T-helper 2 cell (primary cell): ENCODE measurements at regions not wholly inside any gene's neighbourhood (a gene's known extent, or its start where the extent isn't known, plus 50 kb on each side); places are given as distances from the start of the nearest gene placed in this dataset.
"Not testable (repeated sequence)": the region's sequence is repeated elsewhere in the genome, so short reads cannot be mapped to it uniquely, and the experiment has no call there.

Experiments
- DNase-seq, 5 experiments: peaks; one replicate each; pipeline versions ENCODE4 v3.0.0 to v3.0.0-alpha.2; 2012 to 2022

DNA sequence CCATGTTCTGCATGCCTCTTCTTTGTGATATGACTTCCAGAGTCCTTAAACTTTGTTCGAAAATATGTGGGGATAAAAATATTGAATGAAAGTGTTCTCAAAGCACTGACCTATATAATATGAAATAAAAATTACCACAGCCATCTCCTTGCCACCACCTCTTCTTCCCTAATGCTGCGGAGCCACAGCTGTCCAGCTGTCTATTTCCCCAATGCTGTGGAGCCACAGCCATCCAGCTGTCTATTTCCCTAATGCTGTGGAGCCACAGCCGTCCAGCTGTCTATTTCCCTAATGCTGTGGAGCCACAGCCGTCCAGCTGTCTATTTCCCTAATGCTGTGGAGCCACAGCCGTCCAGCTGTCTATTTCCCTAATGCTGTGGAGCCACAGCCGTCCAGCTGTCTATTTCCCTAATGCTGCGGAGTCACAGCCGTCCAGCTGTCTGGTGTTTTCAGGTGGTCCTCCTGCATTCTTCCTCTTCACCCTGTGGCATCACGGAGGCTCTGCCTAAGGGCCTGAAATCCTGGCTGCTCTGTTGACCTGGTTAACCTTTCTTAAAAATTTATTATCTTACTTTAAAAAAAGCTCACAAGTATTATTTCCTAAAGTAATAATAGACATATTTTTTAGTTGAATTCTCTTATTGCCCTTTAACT, 266.1 kb upstream of the MEX3C start:
- no peak for DNase-seq

DNA sequence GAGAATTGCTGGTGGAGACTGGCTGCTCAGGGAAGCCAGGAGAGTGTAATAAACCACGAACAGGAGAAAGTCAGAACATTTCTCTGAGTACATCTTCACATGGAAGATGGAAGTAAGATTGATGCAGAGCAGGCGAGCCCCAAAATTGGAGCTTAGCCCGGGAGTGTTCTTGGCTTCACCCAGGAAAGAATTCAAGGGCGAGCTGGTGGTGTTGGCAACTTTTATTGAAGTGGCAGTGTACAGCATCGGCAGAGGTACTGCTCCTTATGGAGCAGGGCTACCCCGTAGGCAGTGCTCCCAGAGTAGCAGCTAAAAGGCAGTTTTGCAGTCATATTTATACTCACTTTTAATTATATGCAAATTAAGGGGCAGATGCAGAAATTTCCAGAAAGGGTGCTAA, 281.4 kb upstream of the MEX3C start:
- no peak for DNase-seq

DNA sequence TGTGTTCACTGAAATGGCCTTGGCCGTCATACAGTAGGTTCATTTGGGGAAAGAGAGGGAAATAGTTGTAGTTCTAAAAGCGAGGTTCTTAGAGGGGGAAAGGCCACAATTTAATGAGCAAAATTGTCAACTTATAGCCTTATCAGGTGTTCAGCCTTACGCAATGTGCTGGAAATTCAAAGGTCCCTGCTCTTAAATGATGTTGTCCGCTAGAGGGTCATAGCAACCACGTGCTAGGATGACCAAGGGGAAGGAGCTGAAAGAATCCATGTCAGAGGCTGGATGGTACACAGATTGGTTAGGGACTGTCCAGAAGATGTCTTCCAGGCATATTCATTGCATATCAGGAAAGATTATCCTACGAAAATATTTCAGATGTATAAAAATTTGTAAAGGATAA, 282.3 kb upstream of the MEX3C start:
- DNase-seq, result no peak

DNA sequence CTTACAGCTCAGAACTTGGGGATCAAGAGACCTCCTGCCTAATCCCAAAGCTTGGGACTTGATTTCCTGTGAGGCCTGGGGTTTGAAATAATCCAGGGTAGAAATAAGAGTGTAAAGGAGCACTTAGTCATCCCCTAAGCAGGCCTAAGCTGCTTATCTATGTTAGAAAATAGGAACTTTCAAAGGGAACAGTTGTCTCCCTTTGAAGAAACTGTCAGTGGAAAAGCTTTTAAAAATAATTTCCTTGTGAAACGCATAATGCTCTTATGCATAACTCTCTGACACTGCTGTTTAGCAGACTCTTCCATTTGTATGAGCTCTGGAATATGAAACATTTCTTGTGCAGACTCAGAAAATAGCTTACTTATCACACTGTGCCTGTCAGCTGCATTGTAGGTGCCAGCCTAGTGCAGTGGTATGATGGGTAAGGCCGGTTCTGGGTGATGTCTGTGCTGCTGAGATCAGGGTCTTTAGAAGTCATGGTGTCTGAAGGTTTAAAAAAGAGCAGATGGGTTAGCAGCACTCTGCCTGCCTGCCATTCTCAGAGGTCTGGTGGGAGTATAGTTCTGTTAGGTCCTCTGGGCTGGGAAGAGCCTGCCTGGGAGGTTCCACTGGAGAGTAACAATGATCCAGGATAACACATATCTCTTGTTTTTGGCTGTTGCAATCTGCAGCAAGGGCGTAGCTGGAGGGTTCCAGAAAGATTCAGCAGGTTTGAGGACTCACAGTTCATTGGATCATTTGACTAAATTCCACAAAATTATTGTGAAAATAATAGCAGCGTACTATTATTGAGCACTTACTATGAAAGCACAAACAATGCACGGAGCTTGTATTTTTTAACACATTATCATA, 283.2 kb upstream of the MEX3C start:
- DNase-seq, result no peak

DNA sequence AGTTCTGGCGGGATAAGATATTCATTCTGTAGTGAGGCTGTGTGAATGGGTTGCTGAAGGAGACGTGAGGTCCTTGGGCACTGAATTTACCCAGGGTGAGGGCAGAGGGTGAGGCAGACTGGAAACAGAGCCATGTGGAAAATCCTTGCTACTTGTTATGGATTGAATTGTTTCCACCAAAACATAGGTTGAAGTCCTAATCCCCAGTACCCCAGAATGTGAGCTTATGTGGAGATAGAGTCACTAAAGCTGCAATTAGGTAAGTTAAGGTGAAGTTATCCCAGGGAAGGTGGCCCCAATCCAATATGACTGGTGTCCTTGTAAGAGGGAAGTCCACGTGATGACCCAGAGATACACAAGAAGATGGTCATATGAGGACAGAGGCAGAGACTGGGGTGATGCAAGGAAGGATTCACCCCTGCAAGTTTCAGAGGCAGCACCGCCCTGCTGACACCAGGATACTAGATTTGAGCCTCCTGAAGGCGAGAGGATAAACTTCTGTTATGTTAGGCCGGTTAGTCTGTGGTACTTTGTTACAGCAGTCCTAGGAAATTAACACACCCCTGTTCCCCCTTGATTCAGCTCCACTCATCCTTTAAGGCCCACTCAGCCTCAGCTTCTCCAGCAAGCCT, 289.4 kb upstream of the MEX3C start:
- DNase-seq, result no peak

DNA sequence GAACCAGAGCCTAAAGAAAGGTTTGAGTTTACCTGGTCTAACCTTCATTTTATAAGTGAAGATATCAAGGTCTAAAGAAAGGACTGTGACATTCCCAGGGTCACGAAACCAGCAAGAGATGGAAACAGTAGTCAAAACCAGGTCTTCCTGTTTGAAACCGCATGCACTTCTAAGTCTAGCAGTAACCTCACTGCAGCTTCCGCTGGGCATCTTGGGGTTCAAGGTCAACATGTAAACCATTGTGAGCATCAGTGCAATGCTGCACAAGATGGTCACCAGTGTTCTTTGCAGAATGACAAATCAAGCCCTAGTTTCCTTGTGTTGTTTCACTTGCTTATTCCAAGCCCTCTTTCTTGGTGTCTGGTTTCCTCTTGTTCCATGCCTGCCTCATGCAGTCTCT, 292.9 kb upstream of the MEX3C start:
- DNase-seq, result no peak

DNA sequence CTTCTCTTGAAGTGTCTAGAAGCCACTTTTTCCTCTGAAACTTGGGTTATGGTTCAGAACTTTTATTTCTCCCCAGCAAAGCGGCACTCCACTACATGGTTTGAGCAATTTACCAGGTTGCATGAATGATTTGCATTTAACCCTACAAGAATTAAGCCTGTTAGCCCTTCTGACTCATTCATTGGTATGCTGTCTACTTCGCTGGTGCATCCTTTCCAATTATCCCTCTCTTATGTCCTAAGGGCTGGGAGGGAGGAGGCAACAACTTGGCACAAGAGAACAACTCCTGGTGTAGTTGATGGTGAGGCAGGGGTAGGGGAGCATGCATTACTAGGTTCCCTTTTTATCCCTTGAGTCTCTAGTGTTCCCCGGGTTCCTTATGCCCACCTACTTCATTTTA, 293.4 kb upstream of the MEX3C start:
- DNase-seq, result no peak

DNA sequence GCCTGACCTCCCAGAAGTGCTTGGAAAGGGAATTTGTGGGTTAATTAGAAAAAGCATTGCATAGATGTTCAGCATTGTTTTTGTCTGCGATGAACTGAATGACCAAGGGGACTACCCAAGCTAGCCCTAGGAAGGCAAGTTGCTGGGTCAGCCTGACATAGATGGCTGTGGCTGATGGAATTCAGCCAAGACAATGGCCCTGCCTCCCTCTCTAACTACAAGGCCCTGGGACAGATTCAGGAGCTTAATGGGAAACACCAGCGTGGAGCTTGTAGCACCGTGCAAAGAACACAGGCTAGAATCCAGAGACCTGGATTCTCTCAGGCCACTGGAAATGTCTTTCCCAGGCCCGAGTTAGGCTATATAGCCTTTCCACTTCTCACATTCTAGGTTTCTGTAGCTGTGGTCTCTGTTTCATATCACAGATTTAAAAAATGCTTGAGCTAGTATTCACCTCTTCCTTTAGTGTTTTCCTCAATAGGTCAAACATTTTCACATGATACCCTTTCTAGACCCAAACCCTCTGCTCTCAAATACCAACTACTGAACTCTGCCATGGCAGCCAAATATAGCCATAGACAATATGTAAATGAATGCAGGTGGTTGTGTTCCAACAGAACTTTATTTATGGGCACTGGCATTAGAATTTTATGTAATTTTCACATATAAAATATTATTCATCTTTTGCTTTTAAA, 294.3 kb upstream of the MEX3C start:
- DNase-seq, result no peak

DNA sequence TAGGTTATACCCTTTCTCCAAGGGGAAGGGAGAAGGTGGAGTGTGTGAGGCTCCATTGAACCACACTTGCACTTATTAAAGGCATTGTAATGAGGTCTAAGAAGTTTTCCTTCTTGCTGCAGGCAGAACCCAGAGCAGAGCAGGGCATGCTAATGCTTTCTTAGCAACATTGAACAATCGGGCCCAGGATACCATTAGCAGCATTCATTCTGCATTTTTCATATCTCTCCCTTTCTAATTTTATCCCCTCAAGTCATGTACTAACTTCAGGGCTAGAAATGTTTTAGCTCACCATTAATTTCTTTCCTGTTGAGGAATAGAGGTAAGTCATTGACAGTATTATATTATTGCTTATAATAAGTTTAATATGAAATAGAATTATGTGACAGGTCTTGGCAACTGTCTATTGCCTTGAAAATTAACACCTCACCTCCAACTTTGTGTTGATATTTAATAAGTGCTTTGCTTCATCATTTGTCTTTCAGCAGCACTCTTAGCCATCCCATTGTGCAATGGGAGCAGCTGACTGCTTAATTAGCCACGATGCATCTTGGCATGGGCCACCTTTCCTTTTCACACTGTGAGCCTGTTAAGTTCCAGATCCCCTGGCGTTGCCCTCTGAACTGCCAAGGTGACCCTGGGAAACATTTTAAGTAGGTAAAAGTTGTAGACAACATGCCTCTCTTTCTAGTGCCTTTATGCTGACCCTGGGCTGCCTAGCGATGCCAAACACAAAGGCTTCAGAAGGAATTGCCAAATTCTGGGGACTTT, 300.8 kb upstream of the MEX3C start:
- DNase-seq, result no peak

DNA sequence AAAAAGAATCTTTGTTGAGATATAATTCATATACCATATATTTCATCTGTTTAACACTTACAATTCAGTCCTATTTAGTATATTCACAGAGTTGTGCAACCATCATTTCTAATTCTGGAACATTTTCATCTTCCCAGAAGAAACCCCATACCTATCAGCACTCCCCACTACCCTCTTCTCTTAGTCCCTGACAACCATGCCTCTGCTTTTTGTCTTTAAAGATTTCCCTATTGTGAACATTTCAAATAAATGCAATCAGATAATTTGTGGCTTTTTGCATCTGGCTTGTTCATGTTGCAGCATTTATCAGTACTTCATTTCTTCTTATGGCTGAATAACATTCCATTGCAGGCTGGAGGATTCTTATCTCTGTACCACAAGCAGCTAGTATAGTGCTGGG, 305.9 kb upstream of the MEX3C start:
- DNase-seq, result no peak

DNA sequence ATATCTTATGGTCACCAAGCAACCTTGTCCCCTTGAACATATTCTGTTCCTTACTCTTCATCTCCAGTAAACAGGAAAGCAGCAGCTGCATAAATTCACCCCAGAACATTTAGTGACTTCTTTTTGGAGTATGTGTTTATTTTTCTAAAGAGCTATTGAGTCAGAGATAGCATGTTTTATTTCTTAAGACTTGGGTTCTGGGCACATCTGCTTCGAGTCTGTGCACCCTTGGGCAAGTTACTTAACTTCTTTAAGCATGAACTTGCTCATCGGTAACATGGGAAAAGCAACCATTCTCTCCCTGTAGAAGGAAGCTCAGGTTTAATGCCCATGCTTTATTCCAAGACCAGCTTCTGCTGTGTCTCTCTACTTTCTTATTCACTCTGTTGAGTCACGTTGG, 309.3 kb upstream of the MEX3C start:
- DNase-seq, result no peak

DNA sequence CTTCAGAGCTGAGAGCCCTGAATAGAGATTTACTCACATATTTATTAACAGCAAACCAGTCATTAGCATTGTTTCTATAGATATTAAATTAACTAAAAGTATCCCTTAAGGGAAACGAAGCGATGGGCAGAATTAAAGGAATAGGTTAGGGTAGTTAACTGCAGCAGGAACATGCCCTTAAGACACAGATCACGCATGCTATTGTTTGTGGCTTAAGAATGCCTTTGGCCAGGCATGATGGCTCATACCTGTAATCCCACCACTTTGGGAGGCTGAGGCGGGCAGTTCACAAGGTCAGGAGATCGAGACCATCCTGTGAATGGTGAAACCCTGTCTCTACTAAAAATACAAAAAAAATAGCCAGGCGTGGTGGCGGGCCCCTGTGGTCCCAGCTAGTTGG, 310.9 kb upstream of the MEX3C start:
- DNase-seq, result not testable (repeated sequence)

DNA sequence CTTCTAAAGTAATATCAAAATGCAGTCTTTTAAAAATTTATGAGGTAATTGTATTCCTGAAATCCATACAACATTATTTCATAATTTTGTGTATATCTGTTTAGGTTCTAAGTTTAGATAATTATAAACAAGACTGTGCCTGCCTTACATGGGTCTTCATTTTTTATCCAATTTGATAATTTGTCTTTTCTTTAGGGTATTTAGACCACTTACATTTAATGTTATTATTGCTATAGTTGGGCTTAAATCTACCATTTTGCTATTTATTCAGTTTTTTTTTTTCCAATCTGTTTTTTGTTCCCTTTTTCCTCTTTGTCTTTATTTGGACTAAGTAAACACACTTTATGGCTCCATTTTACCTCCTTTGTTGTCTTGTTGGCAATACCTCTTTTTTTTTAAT, 312.5 kb upstream of the MEX3C start:
- DNase-seq, result no peak

DNA sequence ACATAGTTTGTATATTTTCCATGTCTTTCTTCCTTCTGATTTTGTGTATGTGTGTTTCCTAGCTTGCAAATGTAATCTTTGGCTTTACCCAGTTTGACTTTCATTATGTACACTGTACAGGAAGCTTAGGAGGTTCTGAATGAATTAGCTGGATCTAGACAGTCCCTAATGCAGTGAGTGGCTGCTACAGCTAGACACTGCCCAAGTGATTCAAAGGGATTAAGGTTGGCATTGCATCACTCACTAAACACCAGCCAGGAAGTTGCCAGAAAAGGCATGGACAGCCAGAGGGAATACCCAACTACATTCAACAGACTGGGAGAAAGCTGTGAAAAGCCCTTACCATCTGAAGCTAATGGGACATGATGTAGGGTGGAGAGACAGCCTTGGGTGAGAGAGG, 316.0 kb upstream of the MEX3C start:
- DNase-seq, result no peak

DNA sequence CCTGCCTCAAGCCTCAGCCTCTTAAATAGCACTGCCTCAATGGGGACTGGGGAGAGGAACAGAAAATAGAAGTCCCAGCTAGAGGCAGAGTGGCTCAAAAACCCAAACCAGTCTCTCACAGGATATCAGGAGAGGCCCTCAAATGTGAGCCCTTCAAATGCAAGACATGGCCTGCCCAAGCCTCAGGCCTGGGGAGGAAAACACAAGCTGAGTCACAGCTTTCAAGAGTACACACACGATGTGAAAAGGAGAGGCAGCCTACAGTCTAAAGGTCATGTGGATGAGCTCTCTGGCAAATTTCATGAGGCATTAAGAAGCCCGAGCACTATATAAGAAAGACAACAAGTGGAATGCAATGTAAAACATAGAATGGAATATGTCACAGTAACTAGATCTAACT, 316.6 kb upstream of the MEX3C start:
- no peak for DNase-seq

DNA sequence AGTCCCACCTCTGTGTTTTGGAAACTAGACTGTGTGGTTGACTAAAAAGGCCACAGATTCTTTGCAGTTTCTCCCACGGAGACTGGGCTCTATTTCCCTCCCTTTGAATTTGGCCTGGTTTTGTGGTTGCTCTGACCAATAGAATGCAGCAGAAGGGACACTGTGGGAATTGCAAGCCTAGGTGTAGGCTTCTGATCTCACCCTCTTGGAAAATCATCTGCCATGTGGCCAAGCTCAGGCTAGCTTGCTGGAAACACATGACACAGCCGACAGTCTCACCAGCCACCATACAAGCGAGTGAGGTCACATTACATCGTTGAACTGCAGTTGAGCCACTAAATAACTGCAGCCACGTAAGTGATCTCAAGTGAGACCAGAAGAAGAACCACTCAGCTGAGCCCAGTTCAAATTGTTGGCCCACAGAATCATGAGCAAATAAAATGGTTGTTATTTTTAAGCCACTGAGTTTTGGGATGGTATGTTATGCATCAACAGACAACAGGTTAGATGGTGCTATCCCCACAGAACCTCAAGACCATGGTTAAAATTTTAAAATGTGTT, 319.1 kb upstream of the MEX3C start:
- DNase-seq, result no peak

DNA sequence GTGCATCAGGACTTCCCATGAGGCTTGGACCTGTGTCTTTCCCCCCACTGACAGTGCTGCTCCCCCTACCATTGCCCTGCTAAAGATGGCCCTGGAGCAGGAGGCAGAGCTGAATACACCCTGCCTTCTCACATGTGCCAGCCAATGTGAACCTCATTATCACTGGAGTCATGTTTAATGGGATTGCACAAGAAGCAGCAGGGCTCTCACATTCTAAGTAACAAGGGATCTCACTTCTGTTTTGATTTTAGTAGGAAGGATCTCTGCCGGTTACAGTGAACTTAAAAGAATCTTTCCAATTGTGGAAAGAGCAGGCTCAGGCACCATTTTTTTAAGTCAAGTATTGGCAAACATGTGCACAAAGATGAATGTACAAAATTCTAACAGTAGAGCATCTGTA, 322.1 kb upstream of the MEX3C start:
- DNase-seq, result no peak

DNA sequence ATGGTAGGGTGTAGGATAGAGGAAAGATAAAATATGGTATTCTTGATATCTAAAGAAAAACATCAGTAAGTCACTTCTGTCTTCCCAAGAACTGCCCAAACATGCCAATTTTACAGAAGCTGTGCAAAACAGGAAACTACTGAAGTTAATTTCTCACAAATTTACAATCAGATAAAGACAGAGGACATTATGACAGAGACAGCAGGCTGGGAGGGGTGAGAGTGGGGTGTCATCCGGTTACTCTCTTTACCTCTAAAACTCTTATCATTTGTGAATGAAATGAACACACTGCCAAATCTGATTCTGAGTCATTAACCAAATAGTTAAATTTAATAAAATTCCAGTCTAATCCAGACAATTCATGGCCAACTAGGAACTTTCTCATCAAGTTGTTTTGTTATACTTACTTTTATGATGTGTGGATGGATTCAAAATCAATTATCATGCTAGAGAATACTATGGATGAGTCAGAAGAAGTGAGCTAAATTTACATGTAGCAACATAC, 323.2 kb upstream of the MEX3C start:
- DNase-seq, result peak in 1 of 5 experiments; percentile 92

DNA sequence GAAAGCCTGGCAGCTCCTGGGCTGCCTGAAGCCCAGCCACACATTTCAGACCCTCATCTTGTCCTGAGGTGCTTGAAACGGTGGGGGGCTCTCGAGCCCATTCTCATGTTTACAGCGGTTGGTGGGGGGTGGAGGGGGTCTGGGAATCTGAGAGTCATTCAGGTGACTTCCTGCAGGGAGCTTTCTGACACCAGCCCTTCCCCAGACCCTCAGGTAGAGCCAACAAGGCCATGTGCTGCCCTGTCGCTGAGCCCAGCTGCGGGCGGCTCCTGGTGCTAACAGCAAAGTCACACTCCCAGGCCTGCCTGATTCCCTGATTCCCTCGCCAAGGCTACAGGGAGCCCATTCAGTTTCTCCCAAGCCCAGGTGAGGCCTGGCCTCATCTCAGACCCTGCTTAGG, 324.9 kb upstream of the MEX3C start:
- no peak for DNase-seq

DNA sequence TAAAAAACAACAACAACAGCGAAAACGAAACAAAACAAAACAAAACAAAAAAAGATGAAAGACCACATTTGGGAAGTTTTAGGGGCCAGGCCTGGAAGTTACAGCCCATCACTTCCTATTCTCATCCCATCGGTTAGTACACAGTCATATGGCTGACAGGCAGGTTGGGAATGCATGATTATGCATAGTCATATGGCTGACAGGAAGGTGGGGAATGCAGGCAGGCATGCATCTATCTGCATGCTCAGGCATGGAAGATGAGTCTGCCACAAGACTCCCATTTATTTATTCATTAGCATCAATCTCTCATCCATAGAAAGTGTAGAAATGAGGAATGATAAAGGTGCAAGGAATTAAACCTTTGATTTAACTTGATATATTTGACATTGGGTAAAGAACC, 325.3 kb upstream of the MEX3C start:
- DNase-seq, result no peak

DNA sequence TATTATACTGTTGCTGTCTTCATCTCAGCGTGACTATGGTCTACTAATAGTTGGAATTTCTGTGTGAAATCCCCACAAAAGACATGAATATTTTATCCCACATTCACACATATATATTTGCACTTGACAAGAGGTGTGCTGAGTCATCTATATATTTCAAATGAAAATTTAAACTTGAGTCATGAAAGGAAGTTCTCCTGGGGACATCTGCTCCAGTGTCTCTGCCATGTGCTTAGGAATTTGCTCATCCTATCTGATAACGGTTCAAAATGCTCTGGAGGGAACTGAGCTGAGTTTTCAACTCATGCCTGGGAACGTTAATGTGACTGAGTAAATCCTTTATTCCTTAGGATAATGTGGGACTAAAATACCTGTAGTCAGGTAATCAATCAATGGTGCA, 326.2 kb upstream of the MEX3C start:
- no peak for DNase-seq
